Endodermal cell (in vitro differentiated cells): ENCODE measurements at regions not wholly inside any gene's neighbourhood (a gene's known extent, or its start where the extent isn't known, plus 50 kb on each side); places are given as distances from the start of the nearest gene placed in this dataset.
"Not testable (repeated sequence)": the region's sequence is repeated elsewhere in the genome, so short reads cannot be mapped to it uniquely, and the experiment has no call there.

Experiments used
- DNase-seq: peaks from one replicate; pipeline ENCODE4 v3.0.0-alpha.2; 2017
- H3K27ac ChIP-seq: 2 replicates; pipeline ENCODE4 v1.5.1; 2013; ENCODE audit warnings: mild to moderate bottlenecking, low read depth, low read length, moderate library complexity
- H3K27me3 ChIP-seq: 2 replicates; pipeline ENCODE4 v1.6.1; 2013; ENCODE audit warnings: mild to moderate bottlenecking, low read length, moderate library complexity; ENCODE audit not compliant: insufficient read depth, control insufficient read depth, poor library complexity, severe bottlenecking
- H3K36me3 ChIP-seq: 2 replicates; pipeline ENCODE4 v1.7.0; 2013; ENCODE audit warnings: mild to moderate bottlenecking, low read length, moderate library complexity; ENCODE audit not compliant: control insufficient read depth, insufficient read depth
- H3K4me1 ChIP-seq: one replicate; pipeline ENCODE4 v1.7.0; 2013; ENCODE audit warnings: low read length; ENCODE audit not compliant: control insufficient read depth, insufficient read depth
- H3K4me3 ChIP-seq: 2 replicates; pipeline ENCODE4 v1.5.1; 2013; ENCODE audit warnings: mild to moderate bottlenecking, low read length, moderate library complexity
- H3K9ac ChIP-seq: 2 replicates; pipeline ENCODE4 v1.6.1; 2013; ENCODE audit warnings: mild to moderate bottlenecking, low read length, moderate library complexity; ENCODE audit not compliant: poor library complexity, severe bottlenecking; ENCODE audit errors: extremely low read depth
- H3K9me3 ChIP-seq: 2 replicates; pipeline ENCODE4 v1.6.1; 2013; ENCODE audit warnings: mild to moderate bottlenecking, low read length, moderate library complexity; ENCODE audit not compliant: control insufficient read depth
- H3K27ac Mint-ChIP-seq: 2 replicates; pipeline ENCODE4 v1.8.0; 2020; ENCODE audit warnings: mixed read lengths
- H3K27me3 Mint-ChIP-seq: 2 replicates; pipeline ENCODE4 v1.8.0; 2021; ENCODE audit warnings: mild to moderate bottlenecking, mixed read lengths; ENCODE audit not compliant: insufficient read depth
- H3K36me3 Mint-ChIP-seq: 2 replicates; pipeline ENCODE4 v1.8.0; 2020; ENCODE audit warnings: low read depth, mixed read lengths
- H3K4me1 Mint-ChIP-seq: 2 replicates; pipeline ENCODE4 v1.8.0; 2020; ENCODE audit warnings: mixed read lengths
- H3K4me3 Mint-ChIP-seq: 2 replicates; pipeline ENCODE4 v1.8.0; 2020; ENCODE audit warnings: mild to moderate bottlenecking, moderate library complexity, mixed read lengths
- H3K9me3 Mint-ChIP-seq: 2 replicates; pipeline ENCODE4 v1.8.0; 2020; ENCODE audit warnings: mild to moderate bottlenecking, mixed read lengths
- WGBS, 2 experiments: methylation state at CpG; one replicate each; pipeline versions ENCODE4 v1.1.5 to v1.1.7; 2013; ENCODE audit warnings: missing lambda C conversion rate in 2 of 2, mixed read lengths in 1 of 2; ENCODE audit not compliant: insufficient coverage in 1 of 2, insufficient read length in 1 of 2; 5-methylcytosine and 5-hydroxymethylcytosine counted together
- TF ChIP-seq, protein P1 (sequence below): fragments of 200-600 bp; sonication (generic); conservative IDR thresholded peaks from 2 replicates; pipeline ENCODE4 v1.5.0; 2021; ENCODE audit warnings: antibody characterized with exemption, mild to moderate bottlenecking

DNA sequence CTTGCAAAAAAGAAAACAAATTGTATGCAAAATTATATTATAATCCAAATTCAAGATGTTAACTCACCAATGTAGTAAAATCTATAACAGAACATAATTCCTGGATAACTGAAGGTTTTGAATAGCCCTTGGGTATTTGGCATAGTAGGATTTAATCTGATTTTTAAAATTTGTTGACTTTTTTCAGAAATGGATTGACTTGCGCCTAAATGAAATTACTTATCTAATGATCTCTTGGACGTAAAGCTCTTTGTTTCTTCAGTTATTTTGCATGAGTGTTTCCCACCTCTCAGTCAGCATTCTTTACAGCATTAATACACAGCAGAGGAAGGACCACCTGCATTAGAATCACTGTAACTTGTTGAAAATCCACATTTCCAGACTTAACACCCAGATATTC, 169.6 kb downstream of the SEPTIN7 start:
- Histone ChIP-seq H3K36me3 (no peaks in the 10 kb centered on the region), H3K27me3 (no peaks in the 10 kb centered on the region), H3K27ac (no peak overlapping the region), H3K4me3 (no peak overlapping the region), H3K4me1 (no peaks in the 10 kb centered on the region), H3K9me3 (no peaks in the 10 kb centered on the region), H3K9ac (no peak overlapping the region)
- Mint-ChIP-seq H3K4me1 (no peaks in the 10 kb centered on the region), H3K9me3 (peaks cover 6% of the 10 kb centered on the region), H3K36me3 (no peaks in the 10 kb centered on the region), H3K27ac (no peak overlapping the region), H3K4me3 (no peak overlapping the region), H3K27me3 (no peaks in the 10 kb centered on the region)
- WGBS, 2 experiments: 96 to 100% methylated on average over 2 of the region's 2 CpGs
- TF ChIP-seq, protein P1, sequence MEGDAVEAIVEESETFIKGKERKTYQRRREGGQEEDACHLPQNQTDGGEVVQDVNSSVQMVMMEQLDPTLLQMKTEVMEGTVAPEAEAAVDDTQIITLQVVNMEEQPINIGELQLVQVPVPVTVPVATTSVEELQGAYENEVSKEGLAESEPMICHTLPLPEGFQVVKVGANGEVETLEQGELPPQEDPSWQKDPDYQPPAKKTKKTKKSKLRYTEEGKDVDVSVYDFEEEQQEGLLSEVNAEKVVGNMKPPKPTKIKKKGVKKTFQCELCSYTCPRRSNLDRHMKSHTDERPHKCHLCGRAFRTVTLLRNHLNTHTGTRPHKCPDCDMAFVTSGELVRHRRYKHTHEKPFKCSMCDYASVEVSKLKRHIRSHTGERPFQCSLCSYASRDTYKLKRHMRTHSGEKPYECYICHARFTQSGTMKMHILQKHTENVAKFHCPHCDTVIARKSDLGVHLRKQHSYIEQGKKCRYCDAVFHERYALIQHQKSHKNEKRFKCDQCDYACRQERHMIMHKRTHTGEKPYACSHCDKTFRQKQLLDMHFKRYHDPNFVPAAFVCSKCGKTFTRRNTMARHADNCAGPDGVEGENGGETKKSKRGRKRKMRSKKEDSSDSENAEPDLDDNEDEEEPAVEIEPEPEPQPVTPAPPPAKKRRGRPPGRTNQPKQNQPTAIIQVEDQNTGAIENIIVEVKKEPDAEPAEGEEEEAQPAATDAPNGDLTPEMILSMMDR: no peak
- DNase-seq: no peak

GRCh38 chr7:35971133-35971891, 170.5 kb downstream of the SEPTIN7 start:
- H3K27me3 Mint-ChIP-seq: no peaks in the 10 kb centered on the region
- no peaks in the 10 kb centered on the region for H3K4me1 ChIP-seq
- no peak overlapping the region for H3K27ac Mint-ChIP-seq
- no peaks in the 10 kb centered on the region for H3K36me3 Mint-ChIP-seq
- H3K27me3 ChIP-seq: no peaks in the 10 kb centered on the region
- WGBS, 2 experiments: 90 to 96% methylated on average over 13 to 55 of the region's 55 CpGs
- no peaks in the 10 kb centered on the region for H3K4me1 Mint-ChIP-seq
- peaks cover 10% of the 10 kb centered on the region for H3K9me3 Mint-ChIP-seq
- no peak overlapping the region for H3K9ac ChIP-seq
- no peak overlapping the region for H3K27ac ChIP-seq
- peaks cover 4% of the 10 kb centered on the region for H3K9me3 ChIP-seq
- no peak for DNase-seq
- no peak overlapping the region for H3K4me3 Mint-ChIP-seq
- TF ChIP-seq, protein P1: no peak
- H3K36me3 ChIP-seq: no peaks in the 10 kb centered on the region
- no peak overlapping the region for H3K4me3 ChIP-seq

DNA sequence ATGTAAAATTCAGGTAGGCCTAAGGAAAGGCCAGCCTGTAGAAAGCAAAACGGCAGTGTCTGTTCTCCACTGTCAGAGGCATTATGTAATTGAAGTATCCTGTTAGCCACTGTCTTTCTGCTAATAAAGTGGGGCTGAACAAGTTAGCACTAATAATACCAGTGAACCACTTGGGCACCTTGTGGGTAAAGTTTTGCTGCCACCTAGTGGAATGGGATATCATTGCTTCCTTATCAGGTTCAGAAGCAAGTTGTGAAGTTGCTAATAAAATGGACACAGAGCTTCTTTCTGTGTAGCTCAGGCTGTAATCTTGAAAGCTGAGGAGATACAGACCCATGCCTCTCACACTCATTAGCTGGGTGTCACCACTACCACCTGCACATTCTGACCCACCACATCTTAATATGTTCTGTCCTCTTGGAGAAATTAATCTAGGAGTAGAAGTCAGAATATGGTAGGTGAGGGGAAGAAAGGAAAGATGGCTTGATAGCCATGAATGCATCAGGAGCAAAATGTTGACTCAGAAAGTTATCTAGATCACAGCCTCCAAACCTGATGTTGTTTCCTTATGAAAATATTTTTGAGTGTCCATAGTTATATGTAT, 175.1 kb downstream of the SEPTIN7 start:
- H3K4me3 Mint-ChIP-seq: no peak overlapping the region
- H3K4me1 Mint-ChIP-seq: peaks cover 2% of the 10 kb centered on the region
- 17 to 20% methylated on average over 1 of the region's 1 CpG for WGBS, 2 experiments

DNA sequence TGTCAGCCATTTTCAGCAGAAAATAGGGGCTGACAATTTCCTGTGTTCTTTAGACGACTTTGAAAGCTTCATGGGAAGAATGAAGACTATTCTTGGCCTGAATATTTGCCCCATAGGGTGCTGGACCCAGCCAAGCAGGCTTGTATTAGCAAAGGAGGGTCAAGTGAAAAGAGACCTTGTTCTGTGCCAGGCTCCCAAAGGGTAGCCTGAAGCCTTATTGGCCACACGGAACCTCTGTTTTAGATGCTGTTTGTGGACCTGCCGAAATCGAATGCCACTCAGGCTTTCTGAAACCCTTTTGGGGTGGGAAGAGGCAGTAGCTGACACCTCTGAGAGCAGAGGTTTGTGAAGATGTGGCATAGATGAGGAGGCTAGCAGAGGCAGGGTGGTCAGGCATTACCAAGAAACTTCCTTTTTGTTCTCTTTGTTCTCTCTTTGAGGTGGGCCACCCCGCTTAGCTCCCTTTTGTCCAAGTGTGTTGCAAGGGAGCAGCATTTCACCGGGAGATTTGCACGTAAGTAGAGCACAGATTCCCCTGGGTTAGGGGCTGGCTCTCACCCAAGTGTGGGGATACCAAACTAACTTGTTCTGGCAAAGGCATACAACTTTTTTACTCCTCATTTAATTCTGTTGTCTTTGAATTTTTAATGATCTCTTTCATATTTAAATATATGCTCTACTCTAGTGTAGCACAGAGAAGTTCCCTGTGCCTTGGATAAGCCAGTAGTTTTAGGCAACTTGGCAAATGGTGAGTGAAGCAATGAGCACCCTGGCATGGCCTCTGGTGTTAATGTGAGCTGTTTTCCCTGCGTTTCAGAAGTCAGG, 174.0 kb upstream of the EEPD1 start:
- DNase-seq, H3K27me3 ChIP-seq, H3K36me3 Mint-ChIP-seq: not testable (repeated sequence)

More for the DNA sequence above, 175.1 kb downstream of the SEPTIN7 start:
- Histone ChIP-seq H3K36me3 (no peaks in the 10 kb centered on the region), H3K9ac (no peak overlapping the region), H3K27ac (no peak overlapping the region), H3K4me3 (no peak overlapping the region), H3K9me3 (peaks cover 11% of the 10 kb centered on the region), H3K4me1 (no peaks in the 10 kb centered on the region), H3K27me3 (no peaks in the 10 kb centered on the region)
- no peaks in the 10 kb centered on the region for H3K27me3 Mint-ChIP-seq
- no peaks in the 10 kb centered on the region for H3K36me3 Mint-ChIP-seq
- peaks cover 24% of the 10 kb centered on the region for H3K9me3 Mint-ChIP-seq
- TF ChIP-seq, protein P1: peak; percentile 90
- DNase-seq: peak; percentile 72
- H3K27ac Mint-ChIP-seq: no peak overlapping the region

More for the DNA sequence above, 174.0 kb upstream of the EEPD1 start:
- peaks cover 11% of the 10 kb centered on the region for H3K9me3 ChIP-seq
- not testable (repeated sequence) for H3K9ac ChIP-seq, H3K27ac Mint-ChIP-seq, H3K4me3 Mint-ChIP-seq, H3K4me3 ChIP-seq, H3K27me3 Mint-ChIP-seq, H3K4me1 Mint-ChIP-seq, H3K36me3 ChIP-seq, H3K4me1 ChIP-seq, H3K27ac ChIP-seq
- WGBS, 2 experiments: 80 to 86% methylated on average over 3 to 8 of the region's 8 CpGs
- H3K9me3 Mint-ChIP-seq: peaks cover 18% of the 10 kb centered on the region
